Transverse colon (tissue), 3 donors: ENCODE measurements at regions not wholly inside any gene's neighbourhood (a gene's known extent, or its start where the extent isn't known, plus 50 kb on each side); places are given as distances from the start of the nearest gene placed in this dataset.

Source experiments
- POLR2A ChIP-seq: fragments of 450-650 bp; IDR thresholded peaks from one replicate; pipeline ENCODE4 v1.6.1; 2016; ENCODE audit warnings: antibody characterized with exemption, mild to moderate bottlenecking, moderate library complexity
- TF ChIP-seq, protein P1 (sequence below), 5 experiments: fragments of 200-600 bp in 3 of 5; fragments of 450-650 bp in 2 of 5; sonication (generic) in 3 of 5; IDR thresholded peaks; 1 replicate in 2 of 5; 2 replicates in 3 of 5; pipeline ENCODE4 v1.5.1; 2016 to 2017; ENCODE audit warnings: antibody characterized with exemption in 5 of 5, inconsistent platforms in 3 of 5, mild to moderate bottlenecking in 2 of 5, moderate library complexity in 1 of 5

DNA sequence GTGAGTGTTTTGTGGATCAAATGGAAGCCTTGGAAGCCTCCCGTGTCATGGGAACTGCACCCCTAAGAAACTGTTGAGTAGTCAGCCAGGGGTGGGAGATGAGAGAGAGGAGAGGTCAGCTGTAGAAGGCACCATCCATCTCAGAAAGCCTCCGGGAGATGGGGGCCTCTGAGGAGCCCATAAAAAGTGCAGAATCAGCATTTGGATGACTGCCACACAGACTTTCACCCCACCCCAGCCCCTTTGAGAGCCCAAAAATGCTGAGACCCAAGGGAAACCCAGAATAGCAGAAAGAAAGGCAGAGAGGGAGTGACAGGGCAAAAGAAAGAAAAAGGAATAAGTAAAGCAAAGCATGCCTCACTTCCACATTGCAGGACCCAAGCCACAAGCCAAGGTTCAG, 443.1 kb upstream of the ZEB2 start:
- TF ChIP-seq, protein P1, sequence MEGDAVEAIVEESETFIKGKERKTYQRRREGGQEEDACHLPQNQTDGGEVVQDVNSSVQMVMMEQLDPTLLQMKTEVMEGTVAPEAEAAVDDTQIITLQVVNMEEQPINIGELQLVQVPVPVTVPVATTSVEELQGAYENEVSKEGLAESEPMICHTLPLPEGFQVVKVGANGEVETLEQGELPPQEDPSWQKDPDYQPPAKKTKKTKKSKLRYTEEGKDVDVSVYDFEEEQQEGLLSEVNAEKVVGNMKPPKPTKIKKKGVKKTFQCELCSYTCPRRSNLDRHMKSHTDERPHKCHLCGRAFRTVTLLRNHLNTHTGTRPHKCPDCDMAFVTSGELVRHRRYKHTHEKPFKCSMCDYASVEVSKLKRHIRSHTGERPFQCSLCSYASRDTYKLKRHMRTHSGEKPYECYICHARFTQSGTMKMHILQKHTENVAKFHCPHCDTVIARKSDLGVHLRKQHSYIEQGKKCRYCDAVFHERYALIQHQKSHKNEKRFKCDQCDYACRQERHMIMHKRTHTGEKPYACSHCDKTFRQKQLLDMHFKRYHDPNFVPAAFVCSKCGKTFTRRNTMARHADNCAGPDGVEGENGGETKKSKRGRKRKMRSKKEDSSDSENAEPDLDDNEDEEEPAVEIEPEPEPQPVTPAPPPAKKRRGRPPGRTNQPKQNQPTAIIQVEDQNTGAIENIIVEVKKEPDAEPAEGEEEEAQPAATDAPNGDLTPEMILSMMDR (IDR thresholded peaks at IDR 0.05) = no peak
- no peak for TF ChIP-seq POLR2A
